MM.1S (cell line): ENCODE measurements at regions not wholly inside any gene's neighbourhood (a gene's known extent, or its start where the extent isn't known, plus 50 kb on each side); places are given as distances from the start of the nearest gene placed in this dataset.

Experiments
- EZH2 ChIP-seq: fragments of 300-600 bp; sonication (generic); optimal IDR thresholded peaks from 2 replicates; pipeline ENCODE3; 2017; ENCODE audit warnings: low read depth, mild to moderate bottlenecking, antibody characterized with exemption, low read length, mixed read lengths
- EZH2phosphoT487 ChIP-seq: fragments of 300-600 bp; sonication (generic); IDR thresholded peaks from 2 replicates; pipeline ENCODE4 v1.6.1; 2018; ENCODE audit warnings: antibody characterized with exemption, low read length
- TF ChIP-seq, protein P1 (sequence below): fragments of 300-600 bp; sonication (generic); IDR thresholded peaks from 2 replicates; pipeline ENCODE4 v1.5.1; 2016; ENCODE audit warnings: antibody characterized with exemption, low read length, mixed read lengths

DNA sequence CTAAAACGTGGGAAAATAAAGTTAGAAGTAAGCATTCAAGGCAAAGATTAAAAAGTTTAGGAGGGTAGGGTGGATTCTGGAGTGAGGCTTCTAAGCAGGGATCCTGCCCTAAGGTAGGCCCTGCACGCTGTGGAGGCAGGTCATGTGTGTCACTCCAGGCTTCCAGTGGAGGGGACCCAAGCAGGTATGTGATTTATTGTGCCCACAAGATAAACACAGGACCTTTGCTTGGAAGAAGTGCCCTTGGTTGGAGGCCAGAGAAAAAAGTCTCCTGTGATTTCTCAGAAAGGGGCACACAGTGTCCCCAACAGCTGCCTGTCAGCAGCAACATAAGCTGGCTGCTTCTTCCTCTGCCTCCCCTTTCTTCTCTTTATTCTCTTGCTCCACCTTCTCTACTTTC lies 110.8 kb downstream of the FOXD2 start:
- TF ChIP-seq, protein P1, sequence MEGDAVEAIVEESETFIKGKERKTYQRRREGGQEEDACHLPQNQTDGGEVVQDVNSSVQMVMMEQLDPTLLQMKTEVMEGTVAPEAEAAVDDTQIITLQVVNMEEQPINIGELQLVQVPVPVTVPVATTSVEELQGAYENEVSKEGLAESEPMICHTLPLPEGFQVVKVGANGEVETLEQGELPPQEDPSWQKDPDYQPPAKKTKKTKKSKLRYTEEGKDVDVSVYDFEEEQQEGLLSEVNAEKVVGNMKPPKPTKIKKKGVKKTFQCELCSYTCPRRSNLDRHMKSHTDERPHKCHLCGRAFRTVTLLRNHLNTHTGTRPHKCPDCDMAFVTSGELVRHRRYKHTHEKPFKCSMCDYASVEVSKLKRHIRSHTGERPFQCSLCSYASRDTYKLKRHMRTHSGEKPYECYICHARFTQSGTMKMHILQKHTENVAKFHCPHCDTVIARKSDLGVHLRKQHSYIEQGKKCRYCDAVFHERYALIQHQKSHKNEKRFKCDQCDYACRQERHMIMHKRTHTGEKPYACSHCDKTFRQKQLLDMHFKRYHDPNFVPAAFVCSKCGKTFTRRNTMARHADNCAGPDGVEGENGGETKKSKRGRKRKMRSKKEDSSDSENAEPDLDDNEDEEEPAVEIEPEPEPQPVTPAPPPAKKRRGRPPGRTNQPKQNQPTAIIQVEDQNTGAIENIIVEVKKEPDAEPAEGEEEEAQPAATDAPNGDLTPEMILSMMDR = no peak
- TF ChIP-seq EZH2phosphoT487 = no peak
- no peak for TF ChIP-seq EZH2
